HG03439 (cell line): ENCODE measurements at regions not wholly inside any gene's neighbourhood (a gene's known extent, or its start where the extent isn't known, plus 50 kb on each side); places are given as distances from the start of the nearest gene placed in this dataset.
A peak's percentile ranks its signal among the peaks of the same experiment; 100 is the strongest.
"Not testable (repeated sequence)": the region's sequence is repeated elsewhere in the genome, so short reads cannot be mapped to it uniquely, and the experiment has no call there.

Source experiments
- ATAC-seq: cut with Tn5 transposase; IDR thresholded peaks from one replicate; pipeline ENCODE4 v1.9.1; 2021; ENCODE audit warnings: mild to moderate bottlenecking, moderate library complexity; ENCODE audit not compliant: unreplicated experiment

GRCh38 chr6:141976994-141977393 is 155.7 kb upstream of the GJE1 start:
- no peak for ATAC-seq

GRCh38 chr6:141969768-141970415 is 162.8 kb upstream of the GJE1 start:
- ATAC-seq, result not testable (repeated sequence)

GRCh38 chr6:141969201-141969600 is 163.5 kb upstream of the GJE1 start:
- ATAC-seq, result no peak

GRCh38 chr6:141968632-141969031 is 164.1 kb upstream of the GJE1 start:
- ATAC-seq, result no peak

GRCh38 chr6:141965016-141965545 is 167.6 kb upstream of the GJE1 start:
- ATAC-seq, result no peak

- ATAC-seq, result no peak
Measured at GRCh38 chr6:141963543-141964295, 169.0 kb upstream of the GJE1 start.

- ATAC-seq, result no peak
Measured at GRCh38 chr6:141957271-141957670, 175.5 kb upstream of the GJE1 start.

GRCh38 chr6:141956868-141957267 is 175.9 kb upstream of the GJE1 start:
- no peak for ATAC-seq

- ATAC-seq, result no peak
Measured at GRCh38 chr6:141956046-141956761, 176.5 kb upstream of the GJE1 start.

- no peak for ATAC-seq
Measured at GRCh38 chr6:141953072-141953471, 179.7 kb upstream of the GJE1 start.

GRCh38 chr6:141946502-141946901 is 186.2 kb upstream of the GJE1 start:
- ATAC-seq, result no peak

GRCh38 chr6:141938664-141939063 is 194.1 kb upstream of the GJE1 start:
- ATAC-seq, result no peak

- no peak for ATAC-seq
Measured at GRCh38 chr6:141932685-141933084, 200.0 kb upstream of the GJE1 start.

GRCh38 chr6:141926200-141926900 is 206.4 kb upstream of the GJE1 start:
- ATAC-seq, result peak; percentile 62

- no peak for ATAC-seq
Measured at GRCh38 chr6:141925001-141925400, 207.7 kb upstream of the GJE1 start.

GRCh38 chr6:141922898-141923297 is 209.8 kb upstream of the GJE1 start:
- ATAC-seq, result no peak

- ATAC-seq, result not testable (repeated sequence)
Measured at GRCh38 chr6:141916682-141917505, 215.8 kb upstream of the GJE1 start.

GRCh38 chr6:141914646-141915045 is 218.1 kb upstream of the GJE1 start:
- no peak for ATAC-seq

GRCh38 chr6:141906569-141907080 is 226.1 kb upstream of the GJE1 start:
- ATAC-seq, result no peak

- no peak for ATAC-seq
Measured at GRCh38 chr6:141890661-141891060, 242.1 kb upstream of the GJE1 start.
